ENCODE measurements at regions not wholly inside any gene's neighbourhood (a gene's known extent, or its start where the extent isn't known, plus 50 kb on each side); places are given as distances from the start of the nearest gene placed in this dataset.

DNA sequence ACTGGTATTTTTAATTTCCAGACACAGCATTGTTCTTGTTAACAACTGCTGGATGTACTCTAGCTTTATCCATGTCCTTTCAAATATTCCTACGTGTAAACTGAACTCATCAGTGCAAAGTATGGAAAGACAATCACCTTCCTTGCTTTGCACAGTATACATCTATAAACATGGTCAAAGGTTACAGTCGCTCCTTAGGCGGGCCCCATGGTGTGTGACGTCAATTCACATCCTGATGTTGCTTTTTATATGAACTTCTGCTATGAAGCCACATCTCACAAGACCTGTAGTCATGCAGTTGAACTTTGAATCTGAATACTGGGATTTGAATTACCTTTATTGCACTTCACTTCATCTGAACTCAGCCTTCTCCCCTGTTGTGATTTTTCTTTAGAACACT is 447.6 kb upstream of the PSMD7 start:
- TF ChIP-seq, protein P1, sequence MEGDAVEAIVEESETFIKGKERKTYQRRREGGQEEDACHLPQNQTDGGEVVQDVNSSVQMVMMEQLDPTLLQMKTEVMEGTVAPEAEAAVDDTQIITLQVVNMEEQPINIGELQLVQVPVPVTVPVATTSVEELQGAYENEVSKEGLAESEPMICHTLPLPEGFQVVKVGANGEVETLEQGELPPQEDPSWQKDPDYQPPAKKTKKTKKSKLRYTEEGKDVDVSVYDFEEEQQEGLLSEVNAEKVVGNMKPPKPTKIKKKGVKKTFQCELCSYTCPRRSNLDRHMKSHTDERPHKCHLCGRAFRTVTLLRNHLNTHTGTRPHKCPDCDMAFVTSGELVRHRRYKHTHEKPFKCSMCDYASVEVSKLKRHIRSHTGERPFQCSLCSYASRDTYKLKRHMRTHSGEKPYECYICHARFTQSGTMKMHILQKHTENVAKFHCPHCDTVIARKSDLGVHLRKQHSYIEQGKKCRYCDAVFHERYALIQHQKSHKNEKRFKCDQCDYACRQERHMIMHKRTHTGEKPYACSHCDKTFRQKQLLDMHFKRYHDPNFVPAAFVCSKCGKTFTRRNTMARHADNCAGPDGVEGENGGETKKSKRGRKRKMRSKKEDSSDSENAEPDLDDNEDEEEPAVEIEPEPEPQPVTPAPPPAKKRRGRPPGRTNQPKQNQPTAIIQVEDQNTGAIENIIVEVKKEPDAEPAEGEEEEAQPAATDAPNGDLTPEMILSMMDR (IDR thresholded peaks at IDR 0.05): no peak
- TF ChIP-seq POLR2A (IDR thresholded peaks at IDR 0.05): no peak
